Esophagus muscularis mucosa (tissue), 3 donors: ENCODE measurements at regions not wholly inside any gene's neighbourhood (a gene's known extent, or its start where the extent isn't known, plus 50 kb on each side); places are given as distances from the start of the nearest gene placed in this dataset.

Experiments
- CTCF ChIP-seq, 3 experiments: fragments of 200-600 bp in 2 of 3; fragments of 450-650 bp in 1 of 3; sonication (generic) in 2 of 3; IDR thresholded peaks; one replicate each; pipeline ENCODE4 v1.5.1; 2017 to 2019; ENCODE audit warnings: antibody characterized with exemption in 3 of 3, mild to moderate bottlenecking in 2 of 3, moderate library complexity in 1 of 3
- POLR2A ChIP-seq: fragments of 450-650 bp; IDR thresholded peaks from one replicate; pipeline ENCODE4 v1.6.1; 2017; ENCODE audit warnings: antibody characterized with exemption, moderate library complexity, mild to moderate bottlenecking, low read depth
- POLR2AphosphoS5 ChIP-seq, 2 donors: sonication (generic); formaldehyde crosslinking; IDR thresholded peaks; one replicate each; pipeline ENCODE4 v1.6.1; 2017; ENCODE audit warnings: antibody characterized with exemption in 2 of 2

DNA sequence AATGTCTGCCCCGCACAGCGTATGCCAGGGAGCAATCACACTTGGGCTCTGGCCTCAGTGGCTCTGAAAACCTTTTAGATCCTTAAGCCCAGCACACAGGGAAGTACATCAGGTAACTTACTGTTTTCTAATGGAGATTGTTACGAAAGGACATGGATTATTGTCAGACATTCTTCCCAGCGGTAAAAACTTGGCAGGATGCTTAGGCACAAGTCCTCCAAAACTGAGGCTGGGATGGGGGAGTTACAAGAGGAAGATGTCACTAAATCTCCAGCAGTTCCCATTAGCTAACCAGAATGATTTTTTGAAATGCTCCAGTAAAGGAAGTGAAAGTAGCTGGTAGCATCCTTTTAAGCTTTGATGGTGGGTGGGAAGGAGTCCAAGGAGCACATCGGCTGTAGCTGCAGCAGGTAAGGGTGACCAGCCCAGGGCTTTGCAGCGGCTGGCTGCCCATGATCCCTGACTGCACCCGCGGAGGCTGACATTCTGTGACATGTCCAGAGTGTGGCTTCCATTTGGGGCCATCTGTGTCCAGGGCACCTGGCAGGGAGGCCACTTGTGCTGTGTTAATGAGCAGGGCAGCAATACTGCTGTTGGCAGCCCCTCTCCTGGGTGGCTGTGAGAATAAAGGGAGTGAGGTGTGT is 165.8 kb downstream of the GADD45G start:
- TF ChIP-seq CTCF (IDR thresholded peaks at IDR 0.05): no peak
- TF ChIP-seq POLR2A: no peak
- TF ChIP-seq POLR2AphosphoS5 (IDR thresholded peaks at IDR 0.05): no peak
